Ishikawa (cell line): ENCODE measurements at regions not wholly inside any gene's neighbourhood (a gene's known extent, or its start where the extent isn't known, plus 50 kb on each side); places are given as distances from the start of the nearest gene placed in this dataset.

Experiments used
- MAX ChIP-seq: IDR thresholded peaks from 2 replicates; pipeline ENCODE4 v1.6.1; 2012
- RAD21 ChIP-seq: IDR thresholded peaks from 2 replicates; pipeline ENCODE4 v1.6.1; 2012; ENCODE audit warnings: low read depth
- REST ChIP-seq: IDR thresholded peaks from 2 replicates; pipeline ENCODE4 v1.6.1; 2012; ENCODE audit warnings: low read depth, mild to moderate bottlenecking

- TF ChIP-seq MAX (no peak), REST (no peak), RAD21 (no peak)
Observed at GRCh38 chr2:56615760-56616159, 432.0 kb downstream of the CCDC85A start.
